Activated CD8-positive, alpha-beta T cell treated with anti-CD3 and anti-CD28 coated beads for 36 hours (primary cell): ENCODE measurements at regions not wholly inside any gene's neighbourhood (a gene's known extent, or its start where the extent isn't known, plus 50 kb on each side); places are given as distances from the start of the nearest gene placed in this dataset.

Experiments
- ATAC-seq: fragments of 200-7000 bp; cut with Tn5 transposase; one replicate; pipeline ENCODE4 v1.10.0; 2021; ENCODE audit warnings: mild to moderate bottlenecking, moderate library complexity
- CTCF ChIA-PET: fragments of 350-600 bp; sonication (Branson Sonifier 250); formaldehyde crosslinking; loops from one replicate; lab custom pipeline; 2021; ENCODE audit warnings: antibody characterized with exemption; lab: Charles Lee
- POLR2A ChIA-PET: fragments of 350-600 bp; sonication (Branson Sonifier 250); formaldehyde crosslinking; loops from one replicate; lab custom pipeline; 2021; ENCODE audit warnings: antibody characterized with exemption; lab: Charles Lee
- DNase-seq: peaks from one replicate; pipeline ENCODE4 v3.0.0-alpha.2; 2020
- H3K27ac Mint-ChIP-seq: one replicate; pipeline ENCODE4 v1.8.0; 2021; ENCODE audit warnings: mild to moderate bottlenecking, mixed read lengths
- H3K27me3 Mint-ChIP-seq: one replicate; pipeline ENCODE4 v1.8.0; 2021; ENCODE audit warnings: mixed read lengths
- H3K36me3 Mint-ChIP-seq: one replicate; pipeline ENCODE4 v1.8.0; 2021; ENCODE audit warnings: low read depth, mixed read lengths
- H3K4me1 Mint-ChIP-seq: one replicate; pipeline ENCODE4 v1.8.0; 2021; ENCODE audit warnings: low read depth, mixed read lengths
- H3K4me3 Mint-ChIP-seq: one replicate; pipeline ENCODE4 v1.8.0; 2021; ENCODE audit warnings: mild to moderate bottlenecking, moderate library complexity, mixed read lengths
- H3K9me3 Mint-ChIP-seq: one replicate; pipeline ENCODE4 v1.8.0; 2021; ENCODE audit warnings: mixed read lengths
- CTCF ChIP-seq: fragments of 200-600 bp; IDR thresholded peaks from one replicate; pipeline ENCODE4 v1.8.0; 2022; ENCODE audit warnings: antibody characterized with exemption, mild to moderate bottlenecking
- intact Hi-C: fragments of 100-400 bp; cut with micrococcal nuclease; formaldehyde crosslinking; loops from one replicate; pipeline ENCODE4 v1.10.0; 2022

GRCh38 chr2:234739061-234739460 is 212.8 kb upstream of the SH3BP4 start:
- no peak overlapping the region for H3K27ac Mint-ChIP-seq
- H3K4me3 Mint-ChIP-seq, result no peak overlapping the region
- peaks cover 4% of the 10 kb centered on the region for H3K9me3 Mint-ChIP-seq
- TF ChIP-seq CTCF, result no peak
- ChIA-PET CTCF (no interaction called here), POLR2A (no interaction called here)
- H3K4me1 Mint-ChIP-seq, result no peaks in the 10 kb centered on the region
- no peak for ATAC-seq
- no peak for DNase-seq
- intact Hi-C loops, result no loop called here
- no peaks in the 10 kb centered on the region for H3K36me3 Mint-ChIP-seq
- peaks cover 11% of the 10 kb centered on the region for H3K27me3 Mint-ChIP-seq

- no peak overlapping the region for H3K27ac Mint-ChIP-seq
- no peak for TF ChIP-seq CTCF
- peaks cover 6% of the 10 kb centered on the region for H3K27me3 Mint-ChIP-seq
- CTCF ChIA-PET, result no interaction called here
- peaks cover 4% of the 10 kb centered on the region for H3K9me3 Mint-ChIP-seq
- POLR2A ChIA-PET, result no interaction called here
- intact Hi-C loops, result no loop called here
- H3K36me3 Mint-ChIP-seq, result no peaks in the 10 kb centered on the region
- H3K4me1 Mint-ChIP-seq, result no peaks in the 10 kb centered on the region
- ATAC-seq, result no peak
- DNase-seq, result no peak
- no peak overlapping the region for H3K4me3 Mint-ChIP-seq
Observed at GRCh38 chr2:234735829-234736228, 216.0 kb upstream of the SH3BP4 start.

GRCh38 chr2:234733795-234734600 is 217.8 kb upstream of the SH3BP4 start:
- CTCF ChIA-PET, result no interaction called here
- DNase-seq, result no peak
- H3K36me3 Mint-ChIP-seq, result no peaks in the 10 kb centered on the region
- TF ChIP-seq CTCF, result no peak
- H3K27ac Mint-ChIP-seq, result no peak overlapping the region
- intact Hi-C loops, result no loop called here
- POLR2A ChIA-PET, result no interaction called here
- peaks cover 6% of the 10 kb centered on the region for H3K27me3 Mint-ChIP-seq
- H3K4me1 Mint-ChIP-seq, result no peaks in the 10 kb centered on the region
- peaks cover 4% of the 10 kb centered on the region for H3K9me3 Mint-ChIP-seq
- no peak overlapping the region for H3K4me3 Mint-ChIP-seq
- ATAC-seq, result no peak

GRCh38 chr2:234733093-234733489 is 218.7 kb upstream of the SH3BP4 start:
- ATAC-seq, result no peak
- no peak for DNase-seq
- Mint-ChIP-seq H3K27ac (no peak overlapping the region), H3K4me3 (no peak overlapping the region), H3K9me3 (peaks cover 4% of the 10 kb centered on the region), H3K27me3 (peaks cover 6% of the 10 kb centered on the region), H3K4me1 (no peaks in the 10 kb centered on the region), H3K36me3 (no peaks in the 10 kb centered on the region)
- CTCF ChIA-PET, result no interaction called here
- no peak for TF ChIP-seq CTCF
- intact Hi-C loops, result no loop called here
- POLR2A ChIA-PET, result no interaction called here

GRCh38 chr2:234732404-234733092 is 219.3 kb upstream of the SH3BP4 start:
- no peak for TF ChIP-seq CTCF
- no peak for DNase-seq
- no peak overlapping the region for H3K27ac Mint-ChIP-seq
- ChIA-PET CTCF (no interaction called here), POLR2A (no interaction called here)
- H3K4me3 Mint-ChIP-seq, result no peak overlapping the region
- peaks cover 2% of the 10 kb centered on the region for H3K27me3 Mint-ChIP-seq
- no peaks in the 10 kb centered on the region for H3K36me3 Mint-ChIP-seq
- peaks cover 4% of the 10 kb centered on the region for H3K9me3 Mint-ChIP-seq
- H3K4me1 Mint-ChIP-seq, result no peaks in the 10 kb centered on the region
- intact Hi-C loops, result no loop called here
- no peak for ATAC-seq
